SKM-1 (cell line): ENCODE measurements at regions not wholly inside any gene's neighbourhood (a gene's known extent, or its start where the extent isn't known, plus 50 kb on each side); places are given as distances from the start of the nearest gene placed in this dataset.

Source experiments
- DNase-seq: peaks from one replicate; lab custom pipeline; 2025; ENCODE audit not compliant: unreplicated experiment; lab: John Stamatoyannopoulos, UW

DNA sequence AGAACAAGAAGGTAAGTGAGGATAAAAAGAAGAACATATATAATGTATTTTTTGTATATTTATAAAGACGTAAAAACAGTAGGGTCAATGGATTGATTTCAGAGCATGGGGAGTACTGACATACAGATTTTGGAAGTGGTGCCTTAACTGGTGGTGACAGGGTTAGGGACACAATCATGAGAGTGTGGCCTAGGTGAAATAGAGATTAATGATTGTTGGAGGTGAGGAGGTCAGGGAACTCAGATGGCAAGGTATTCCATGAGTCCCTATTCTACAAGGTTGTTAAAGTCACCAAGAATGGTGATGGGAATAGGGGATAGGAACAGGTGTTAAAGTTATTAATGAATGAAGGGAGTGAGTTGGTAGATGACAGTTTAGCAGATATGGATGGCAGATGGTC, 210.8 kb downstream of the SEMA6A start:
- DNase-seq, result no peak

DNA sequence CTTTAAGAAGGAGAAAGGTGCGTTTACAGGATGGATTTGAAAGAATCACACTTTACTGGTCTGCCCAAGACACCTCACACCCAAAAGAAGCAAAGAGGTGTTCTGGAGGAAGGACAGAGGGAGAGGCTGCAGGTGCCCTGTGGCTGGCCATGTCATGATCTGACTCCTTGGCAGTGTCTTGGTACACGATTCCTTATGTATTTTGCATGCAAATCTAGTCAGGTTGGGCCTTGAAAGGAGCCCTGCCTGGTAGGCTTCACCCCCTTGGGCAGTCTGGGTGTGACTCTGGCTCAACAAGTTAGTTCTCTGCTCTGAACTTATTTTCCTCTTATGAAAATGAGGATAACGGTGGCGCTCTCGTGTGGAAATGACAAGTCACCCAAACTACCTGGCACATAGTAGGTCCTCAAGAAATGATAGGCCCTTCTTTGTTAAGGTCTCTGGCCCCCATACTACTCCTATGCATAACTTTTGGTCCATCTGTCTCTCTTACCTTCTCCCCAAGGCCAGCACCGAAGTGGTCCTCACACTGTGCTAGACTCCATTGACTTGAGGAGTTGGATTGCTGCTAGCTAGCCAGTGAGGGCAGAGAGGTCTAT, 212.5 kb downstream of the SEMA6A start:
- no peak for DNase-seq

- no peak for DNase-seq
Observed at GRCh38 chr5:116361171-116361967, 213.3 kb downstream of the SEMA6A start.

DNA sequence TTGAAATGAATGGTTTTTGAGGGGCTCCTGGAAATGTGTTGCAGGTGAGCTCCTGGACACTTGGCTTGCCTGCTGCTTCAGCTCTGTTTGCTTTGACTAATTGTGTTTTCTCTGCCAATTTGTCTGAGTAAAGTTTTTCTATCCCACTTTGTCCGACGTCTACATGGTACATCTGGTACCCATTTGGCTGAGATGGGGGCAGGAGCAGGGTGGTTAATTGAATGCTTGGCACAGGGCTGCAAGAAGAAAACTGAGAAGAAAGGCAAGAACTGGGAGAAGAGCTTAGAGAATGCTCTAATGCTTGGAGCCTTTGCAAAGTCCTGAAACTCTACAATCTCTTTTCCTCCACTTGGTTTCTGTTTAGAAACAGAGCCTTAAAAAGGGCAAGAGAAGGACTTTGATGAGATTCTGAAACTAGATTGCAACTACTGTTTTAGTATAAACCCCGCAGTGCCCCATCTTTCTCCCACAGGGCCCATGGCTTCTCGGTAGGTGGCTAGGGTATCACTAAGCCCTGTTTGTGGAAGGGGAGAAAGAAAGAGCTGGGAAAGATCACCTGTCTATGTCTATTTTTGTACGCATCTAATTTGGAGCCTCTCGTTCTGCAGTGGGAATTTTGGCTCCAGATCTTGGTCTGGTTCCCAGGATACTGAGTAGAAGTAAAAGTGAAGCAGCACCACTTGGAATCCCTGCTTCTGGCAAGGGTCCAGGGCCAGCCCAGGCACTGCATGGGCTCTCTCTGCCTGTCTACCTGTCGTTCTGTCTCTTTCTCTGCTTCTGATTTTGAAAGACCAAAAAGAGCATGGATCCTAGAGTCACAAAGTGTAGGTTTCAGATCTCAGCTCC, 214.4 kb downstream of the SEMA6A start:
- no peak for DNase-seq

GRCh38 chr5:116359592-116359991, 215.0 kb downstream of the SEMA6A start:
- DNase-seq, result no peak

DNA sequence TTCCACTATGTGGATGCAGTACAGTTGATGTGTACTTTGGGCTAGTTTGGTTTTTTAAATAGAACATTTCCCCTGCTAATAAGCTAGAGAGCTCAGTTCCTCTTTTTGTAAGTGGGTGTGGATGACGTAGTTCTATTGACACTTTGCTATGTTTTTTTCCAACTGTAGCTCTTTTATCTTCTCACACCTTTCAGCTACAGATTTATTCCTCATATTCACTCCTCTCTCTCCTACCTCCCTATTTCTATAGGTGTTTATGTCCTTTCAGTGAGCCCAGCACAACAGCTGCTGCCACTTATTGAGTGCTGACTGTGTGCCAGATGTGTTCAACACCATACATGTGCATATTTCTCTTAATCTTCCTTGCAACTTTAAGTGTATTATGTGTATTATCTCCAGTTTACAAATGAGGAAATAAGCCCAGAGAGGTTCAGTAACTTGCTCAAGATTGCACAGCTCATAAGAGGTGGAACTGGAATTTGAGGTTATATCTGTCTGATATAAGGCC, 215.7 kb downstream of the SEMA6A start:
- peak; percentile 21 for DNase-seq

DNA sequence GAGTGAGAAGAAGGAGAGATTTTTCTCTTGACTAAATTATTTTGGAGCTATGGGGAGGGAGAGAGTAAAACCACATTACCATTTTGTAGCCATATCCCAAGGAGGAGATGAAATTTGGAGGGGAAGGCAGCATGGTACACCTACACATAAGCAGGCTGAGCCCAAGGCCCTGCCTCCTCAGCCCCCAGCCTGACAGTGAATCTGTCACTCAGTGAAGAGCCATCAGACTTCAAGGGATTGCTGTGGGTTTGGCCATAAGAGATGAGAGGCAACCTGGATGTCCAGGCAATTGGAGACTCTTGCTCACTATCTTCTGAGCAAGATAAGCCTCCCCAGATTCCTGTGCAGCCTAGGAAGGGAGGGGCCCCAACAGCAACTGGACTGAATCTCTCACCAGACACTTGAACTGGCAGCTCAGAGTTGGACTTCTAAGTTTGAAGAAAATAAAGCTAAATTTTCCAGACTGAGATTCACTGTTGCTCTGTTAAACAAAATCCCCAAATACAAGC, 216.6 kb downstream of the SEMA6A start:
- DNase-seq, result no peak

GRCh38 chr5:116355819-116356601, 218.6 kb downstream of the SEMA6A start:
- no peak for DNase-seq

DNA sequence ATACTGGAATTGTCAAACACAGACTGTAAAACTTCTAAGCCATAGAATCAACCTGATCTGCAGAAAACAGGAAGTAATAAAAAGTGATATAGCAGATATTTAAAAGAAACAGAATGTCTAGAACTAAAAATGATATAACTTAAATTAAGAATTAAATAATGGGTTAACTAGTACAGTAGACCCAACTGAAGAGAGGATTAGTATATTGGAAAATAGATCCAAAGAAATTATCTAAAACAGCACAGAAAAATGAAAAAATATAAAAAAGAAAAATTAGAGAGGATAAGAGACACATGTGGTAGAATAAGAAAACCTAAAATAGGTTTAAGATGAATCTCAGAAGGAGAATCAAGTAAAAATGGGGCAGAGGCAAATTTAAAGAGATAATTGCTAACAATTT, 219.9 kb downstream of the SEMA6A start:
- no peak for DNase-seq

- no peak for DNase-seq
Observed at GRCh38 chr5:116347657-116348056, 227.0 kb downstream of the SEMA6A start.

GRCh38 chr5:116343961-116344360, 230.7 kb downstream of the SEMA6A start:
- DNase-seq, result no peak
